B cell (primary cell): ENCODE measurements at regions not wholly inside any gene's neighbourhood (a gene's known extent, or its start where the extent isn't known, plus 50 kb on each side); places are given as distances from the start of the nearest gene placed in this dataset.
"Not testable (repeated sequence)": the region's sequence is repeated elsewhere in the genome, so short reads cannot be mapped to it uniquely, and the experiment has no call there.

Experiments used
- ATAC-seq: fragments of 200-7000 bp; cut with Tn5 transposase; one replicate; pipeline ENCODE4 v1.10.0; 2021; ENCODE audit warnings: low read depth, mild to moderate bottlenecking, moderate number of reproducible peaks, moderate library complexity
- CTCF ChIA-PET: fragments of 350-600 bp; sonication (Branson Sonifier 250); formaldehyde crosslinking; loops from one replicate; lab custom pipeline; 2021; ENCODE audit warnings: antibody characterized with exemption, inconsistent platforms; lab: Charles Lee
- POLR2A ChIA-PET: fragments of 350-600 bp; sonication (Branson Sonifier 250); formaldehyde crosslinking; loops from one replicate; lab custom pipeline; 2021; ENCODE audit warnings: antibody characterized with exemption; lab: Charles Lee
- DNase-seq: peaks from one replicate; pipeline ENCODE4 v3.0.0; 2013
- H2AFZ ChIP-seq: 2 replicates; pipeline ENCODE4 v1.6.1; 2012; ENCODE audit warnings: mild to moderate bottlenecking, low read depth, low read length; ENCODE audit not compliant: insufficient read depth, poor library complexity, severe bottlenecking
- H3K27ac ChIP-seq, 2 donors: 1 replicate in 1 of 2; 2 replicates in 1 of 2; pipeline ENCODE4 v1.5.1; 2012 to 2013; ENCODE audit warnings: low read length in 2 of 2, mild to moderate bottlenecking in 2 of 2, moderate library complexity in 1 of 2
- H3K27me3 ChIP-seq, 4 experiments: fragments of 200-600 bp in 1 of 4; sonication (generic) in 1 of 4; replicated peaks in 1 of 4; 1 replicate in 2 of 4; 2 replicates in 2 of 4; pipeline versions ENCODE4 v1.6.1 to v1.7.0; 2013 to 2016; ENCODE audit warnings: low read length in 3 of 4, mild to moderate bottlenecking in 2 of 4, mixed read lengths in 1 of 4, moderate library complexity in 1 of 4; ENCODE audit not compliant: insufficient read depth in 4 of 4, control insufficient read depth in 3 of 4; ENCODE audit errors: control extremely low read depth in 1 of 4
- H3K36me3 ChIP-seq, 2 experiments: replicated peaks in 1 of 2; 1 replicate in 1 of 2; 2 replicates in 1 of 2; pipeline versions ENCODE4 v1.6.1 to v1.7.1; 2013; ENCODE audit warnings: low read length in 1 of 2; ENCODE audit not compliant: insufficient read depth in 2 of 2, control insufficient read depth in 1 of 2; ENCODE audit errors: control extremely low read depth in 1 of 2, extremely low read depth in 1 of 2
- H3K4me1 ChIP-seq, 2 donors: fragments of 200-600 bp in 1 of 2; sonication (generic) in 1 of 2; 1 replicate in 1 of 2; 2 replicates in 1 of 2; pipeline versions ENCODE4 v1.5.1 to v1.6.1; 2013 to 2017; ENCODE audit warnings: low read length in 2 of 2; ENCODE audit not compliant: control insufficient read depth in 2 of 2, insufficient read depth in 2 of 2
- H3K4me2 ChIP-seq: replicated peaks from 2 replicates; pipeline ENCODE3; 2012; ENCODE audit warnings: mild to moderate bottlenecking, low read depth, low read length; ENCODE audit not compliant: poor library complexity, severe bottlenecking
- H3K4me3 ChIP-seq, 5 experiments: fragments of 200-600 bp in 1 of 5; sonication (generic) in 1 of 5; 1 replicate in 3 of 5; 2 replicates in 2 of 5; pipeline versions ENCODE4 v1.5.1 to v1.7.0; 2011 to 2016; ENCODE audit warnings: low read length in 4 of 5, mild to moderate bottlenecking in 4 of 5, low read depth in 2 of 5, control low read depth in 1 of 5, moderate library complexity in 1 of 5; ENCODE audit not compliant: insufficient read depth in 1 of 5; ENCODE audit errors: control extremely low read depth in 1 of 5, extremely low read depth in 1 of 5
- H3K79me2 ChIP-seq: fragments of 200-600 bp; sonication (generic); one replicate; pipeline ENCODE4 v1.6.0; 2016; ENCODE audit warnings: low read length; ENCODE audit not compliant: control insufficient read depth, insufficient read depth
- H3K9ac ChIP-seq: fragments of 200-600 bp; sonication (generic); 2 replicates; pipeline ENCODE4 v1.6.1; 2017; ENCODE audit warnings: mild to moderate bottlenecking, low read length, moderate library complexity
- H3K9me3 ChIP-seq, 3 donors: one replicate each; pipeline versions ENCODE4 v1.6.1 to v1.7.1; 2013; ENCODE audit warnings: low read length in 2 of 3; ENCODE audit not compliant: control insufficient read depth in 2 of 3, insufficient read depth in 1 of 3; ENCODE audit errors: control extremely low read depth in 1 of 3
- H4K20me1 ChIP-seq: 2 replicates; pipeline ENCODE4 v1.6.0; 2012; ENCODE audit warnings: mild to moderate bottlenecking, low read length; ENCODE audit not compliant: insufficient read depth, control insufficient read depth, poor library complexity, severe bottlenecking
- H3K27ac Mint-ChIP-seq: one replicate; pipeline ENCODE4 v1.8.0; 2021; ENCODE audit warnings: mixed read lengths
- H3K27me3 Mint-ChIP-seq: one replicate; pipeline ENCODE4 v1.8.0; 2021; ENCODE audit warnings: mixed read lengths
- H3K4me1 Mint-ChIP-seq: one replicate; pipeline ENCODE4 v1.8.0; 2021; ENCODE audit warnings: mixed read lengths
- H3K4me3 Mint-ChIP-seq: one replicate; pipeline ENCODE4 v1.8.0; 2021; ENCODE audit warnings: mixed read lengths
- H3K9me3 Mint-ChIP-seq: one replicate; pipeline ENCODE4 v1.8.0; 2022; ENCODE audit warnings: mixed read lengths; ENCODE audit not compliant: insufficient read depth
- EZH2 ChIP-seq: IDR thresholded peaks from 2 replicates; pipeline ENCODE4 v1.6.1; 2012; ENCODE audit warnings: borderline replicate concordance, low read depth, mild to moderate bottlenecking, moderate library complexity, low read length; ENCODE audit not compliant: insufficient read depth, poor library complexity, severe bottlenecking
- WGBS: methylation state at CpG from one replicate; pipeline ENCODE4 v1.1.5; 2013; ENCODE audit warnings: missing lambda C conversion rate; ENCODE audit not compliant: insufficient coverage; 5-methylcytosine and 5-hydroxymethylcytosine counted together
- intact Hi-C: fragments of 100-400 bp; cut with micrococcal nuclease; formaldehyde crosslinking; loops from one replicate; pipeline ENCODE4 v1.10.0; 2022
- TF ChIP-seq, protein P1 (sequence below): fragments of 200-600 bp; IDR thresholded peaks from one replicate; pipeline ENCODE4 v1.8.0; 2022; ENCODE audit warnings: antibody characterized with exemption, mild to moderate bottlenecking

DNA sequence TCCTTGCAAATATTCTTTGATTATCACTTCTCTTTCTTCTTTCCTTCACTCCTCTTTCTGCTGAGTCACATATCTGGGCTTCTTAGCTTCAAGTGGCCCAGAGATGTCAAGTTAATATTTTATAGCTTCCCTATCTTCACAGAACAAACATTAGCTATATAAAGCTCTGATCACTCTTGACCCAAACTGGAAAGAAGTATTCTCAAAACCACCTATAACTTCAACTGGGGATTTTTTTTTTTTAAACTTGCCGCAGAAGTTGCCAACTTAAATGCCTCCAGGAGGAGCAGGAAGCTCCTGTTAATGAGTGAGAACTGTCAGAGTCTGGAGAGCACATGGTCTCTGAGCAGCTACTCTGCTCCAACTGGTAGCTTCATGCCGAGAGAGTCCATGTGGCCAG, 233.3 kb upstream of the EDNRA start:
- Histone ChIP-seq H3K36me3 (no peaks in the 10 kb centered on the region), H4K20me1 (no peaks in the 10 kb centered on the region), H3K4me1 (no peaks in the 10 kb centered on the region), H3K9ac (no peak overlapping the region), H3K9me3 (no peaks in the 10 kb centered on the region), H3K27me3 (no peaks in the 10 kb centered on the region), H3K27ac (no peak overlapping the region), H3K79me2 (no peaks in the 10 kb centered on the region), H3K4me2 (no peak overlapping the region), H3K4me3 (no peak overlapping the region), H2AFZ (no peak overlapping the region)
- no peak for DNase-seq
- no peak for ATAC-seq
- ChIA-PET POLR2A (no interaction called here), CTCF (interaction anchor here (0.6 kb wide), 1 partner anchor 1893 kb away, joined by 4 read pairs; no protein-coding TSS in a partner anchor)
- 17% methylated on average over 1 of the region's 2 CpGs for WGBS
- Mint-ChIP-seq H3K4me1 (no peaks in the 10 kb centered on the region), H3K27me3 (no peaks in the 10 kb centered on the region), H3K27ac (no peak overlapping the region), H3K4me3 (no peak overlapping the region), H3K9me3 (peaks cover 2% of the 10 kb centered on the region)
- no peak for TF ChIP-seq EZH2
- TF ChIP-seq, protein P1, sequence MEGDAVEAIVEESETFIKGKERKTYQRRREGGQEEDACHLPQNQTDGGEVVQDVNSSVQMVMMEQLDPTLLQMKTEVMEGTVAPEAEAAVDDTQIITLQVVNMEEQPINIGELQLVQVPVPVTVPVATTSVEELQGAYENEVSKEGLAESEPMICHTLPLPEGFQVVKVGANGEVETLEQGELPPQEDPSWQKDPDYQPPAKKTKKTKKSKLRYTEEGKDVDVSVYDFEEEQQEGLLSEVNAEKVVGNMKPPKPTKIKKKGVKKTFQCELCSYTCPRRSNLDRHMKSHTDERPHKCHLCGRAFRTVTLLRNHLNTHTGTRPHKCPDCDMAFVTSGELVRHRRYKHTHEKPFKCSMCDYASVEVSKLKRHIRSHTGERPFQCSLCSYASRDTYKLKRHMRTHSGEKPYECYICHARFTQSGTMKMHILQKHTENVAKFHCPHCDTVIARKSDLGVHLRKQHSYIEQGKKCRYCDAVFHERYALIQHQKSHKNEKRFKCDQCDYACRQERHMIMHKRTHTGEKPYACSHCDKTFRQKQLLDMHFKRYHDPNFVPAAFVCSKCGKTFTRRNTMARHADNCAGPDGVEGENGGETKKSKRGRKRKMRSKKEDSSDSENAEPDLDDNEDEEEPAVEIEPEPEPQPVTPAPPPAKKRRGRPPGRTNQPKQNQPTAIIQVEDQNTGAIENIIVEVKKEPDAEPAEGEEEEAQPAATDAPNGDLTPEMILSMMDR = no peak
- intact Hi-C loops = no loop called here

- no peaks in the 10 kb centered on the region for H3K4me1 ChIP-seq
- no peaks in the 10 kb centered on the region for H3K4me1 Mint-ChIP-seq
- TF ChIP-seq EZH2 = no peak
- TF ChIP-seq, protein P1 = no peak
- ChIA-PET CTCF (no interaction called here), POLR2A (no interaction called here)
- no peak for ATAC-seq
- no peak for DNase-seq
- H3K9me3 Mint-ChIP-seq = peaks cover 4% of the 10 kb centered on the region
- no peak overlapping the region for H3K27ac Mint-ChIP-seq
- H3K36me3 ChIP-seq = no peaks in the 10 kb centered on the region
- H3K9ac ChIP-seq = no peak overlapping the region
- H3K4me2 ChIP-seq = no peak overlapping the region
- H3K27ac ChIP-seq = no peak overlapping the region
- no peaks in the 10 kb centered on the region for H3K79me2 ChIP-seq
- H3K9me3 ChIP-seq = no peaks in the 10 kb centered on the region
- intact Hi-C loops = no loop called here
- no peak overlapping the region for H2AFZ ChIP-seq
- no peak overlapping the region for H3K4me3 ChIP-seq
- H3K27me3 Mint-ChIP-seq = no peaks in the 10 kb centered on the region
- no peaks in the 10 kb centered on the region for H4K20me1 ChIP-seq
- no peak overlapping the region for H3K4me3 Mint-ChIP-seq
- H3K27me3 ChIP-seq = no peaks in the 10 kb centered on the region
Observed at GRCh38 chr4:147250062-147250461, 230.8 kb upstream of the EDNRA start.

DNA sequence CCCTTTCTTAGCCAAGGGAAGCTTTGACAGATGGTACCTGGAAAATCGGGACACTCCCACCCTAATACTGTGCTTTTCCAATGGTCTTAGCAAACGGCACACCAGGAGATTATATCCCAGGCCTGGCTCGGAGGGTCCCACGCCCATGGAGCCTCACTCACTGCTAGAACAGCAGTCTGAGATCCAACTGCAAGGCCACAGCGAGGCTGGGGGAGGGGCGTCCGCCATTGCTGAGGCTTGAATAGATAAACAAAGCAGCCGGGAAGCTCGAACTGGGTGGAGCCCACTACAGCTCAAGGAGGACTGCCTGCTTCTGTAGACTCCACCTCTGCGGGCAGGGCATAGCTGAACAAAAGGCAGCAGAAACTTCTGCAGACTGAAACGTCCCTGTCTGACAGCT, 225.6 kb upstream of the EDNRA start:
- H3K9ac ChIP-seq, DNase-seq, H3K4me2 ChIP-seq, H3K4me1 ChIP-seq, H3K9me3 Mint-ChIP-seq, intact Hi-C loops, CTCF ChIA-PET, H3K4me1 Mint-ChIP-seq, H3K36me3 ChIP-seq, H2AFZ ChIP-seq, H3K27ac ChIP-seq, H3K4me3 Mint-ChIP-seq, H4K20me1 ChIP-seq, H3K9me3 ChIP-seq, H3K27me3 ChIP-seq, H3K79me2 ChIP-seq, POLR2A ChIA-PET, H3K4me3 ChIP-seq, H3K27ac Mint-ChIP-seq, ATAC-seq, H3K27me3 Mint-ChIP-seq: not testable (repeated sequence)
- WGBS = 85% methylated on average over 11 of the region's 11 CpGs
